Activated T-helper 1 cell treated with anti-CD3 and anti-CD28 coated beads, Interleukin-12 subunit alpha, Interleukin-12 subunit beta, Interleukin-2, Interleukin-4 antibody, amounts not matched to agents 30 ng/mL and 10 ng/mL and 1 ng/mL, durations not matched to agents 14 hours and 24 hours and 36 hours (primary cell): ENCODE measurements at regions not wholly inside any gene's neighbourhood (a gene's known extent, or its start where the extent isn't known, plus 50 kb on each side); places are given as distances from the start of the nearest gene placed in this dataset.

Experiments
- DNase-seq: peaks from one replicate; pipeline ENCODE4 v3.0.0; 2021; ENCODE audit warnings: low spot score
- H3K27ac Mint-ChIP-seq: one replicate; pipeline ENCODE4 v1.8.0; 2021; ENCODE audit warnings: mild to moderate bottlenecking, mixed read lengths
- H3K27me3 Mint-ChIP-seq: one replicate; pipeline ENCODE4 v1.8.0; 2022; ENCODE audit warnings: mild to moderate bottlenecking, moderate library complexity, mixed read lengths; ENCODE audit not compliant: insufficient read depth
- H3K36me3 Mint-ChIP-seq: one replicate; pipeline ENCODE4 v1.8.0; 2021; ENCODE audit warnings: low read depth, mixed read lengths
- H3K4me1 Mint-ChIP-seq: one replicate; pipeline ENCODE4 v1.8.0; 2021; ENCODE audit warnings: low read depth, mixed read lengths
- H3K4me3 Mint-ChIP-seq: one replicate; pipeline ENCODE4 v1.8.0; 2021; ENCODE audit warnings: mild to moderate bottlenecking, moderate library complexity, mixed read lengths
- H3K9me3 Mint-ChIP-seq: one replicate; pipeline ENCODE4 v1.8.0; 2021; ENCODE audit warnings: mixed read lengths
- intact Hi-C: fragments of 100-400 bp; cut with micrococcal nuclease; formaldehyde crosslinking; loops from one replicate; pipeline ENCODE4 v1.15.1; 2024

- Mint-ChIP-seq H3K4me3 (no peak overlapping the region), H3K9me3 (no peaks in the 10 kb centered on the region), H3K27me3 (peaks cover 8% of the 10 kb centered on the region), H3K4me1 (no peaks in the 10 kb centered on the region), H3K36me3 (no peaks in the 10 kb centered on the region), H3K27ac (no peak overlapping the region)
- no peak for DNase-seq
- intact Hi-C loops: no loop called here
These were observed 97.6 kb upstream of the CLMP start for GRCh38 chr11:123292647-123293046.

GRCh38 chr11:123291201-123291869 is 96.3 kb upstream of the CLMP start:
- DNase-seq: no peak

GRCh38 chr11:123286761-123287160 is 91.7 kb upstream of the CLMP start:
- H3K27me3 Mint-ChIP-seq: peaks cover 22% of the 10 kb centered on the region
- no peaks in the 10 kb centered on the region for H3K4me1 Mint-ChIP-seq
- no peaks in the 10 kb centered on the region for H3K36me3 Mint-ChIP-seq
- H3K4me3 Mint-ChIP-seq: no peak overlapping the region
- H3K9me3 Mint-ChIP-seq: no peaks in the 10 kb centered on the region
- intact Hi-C loops: no loop called here
- H3K27ac Mint-ChIP-seq: no peak overlapping the region
- no peak for DNase-seq

More at GRCh38 chr11:123291201-123291869, 96.3 kb upstream of the CLMP start:
- Mint-ChIP-seq H3K27ac (no peak overlapping the region), H3K4me3 (no peak overlapping the region), H3K27me3 (peaks cover 10% of the 10 kb centered on the region), H3K36me3 (no peaks in the 10 kb centered on the region), H3K4me1 (no peaks in the 10 kb centered on the region), H3K9me3 (no peaks in the 10 kb centered on the region)
- intact Hi-C loops: no loop called here

GRCh38 chr11:123286255-123286654 is 91.2 kb upstream of the CLMP start:
- H3K27me3 Mint-ChIP-seq: peaks cover 22% of the 10 kb centered on the region
- intact Hi-C loops: no loop called here
- no peak overlapping the region for H3K27ac Mint-ChIP-seq
- no peaks in the 10 kb centered on the region for H3K36me3 Mint-ChIP-seq
- no peaks in the 10 kb centered on the region for H3K4me1 Mint-ChIP-seq
- H3K9me3 Mint-ChIP-seq: no peaks in the 10 kb centered on the region
- no peak for DNase-seq
- no peak overlapping the region for H3K4me3 Mint-ChIP-seq

- DNase-seq: no peak
- H3K4me1 Mint-ChIP-seq: no peaks in the 10 kb centered on the region
- peaks cover 25% of the 10 kb centered on the region for H3K27me3 Mint-ChIP-seq
- no peak overlapping the region for H3K4me3 Mint-ChIP-seq
- intact Hi-C loops: no loop called here
- no peak overlapping the region for H3K27ac Mint-ChIP-seq
- H3K36me3 Mint-ChIP-seq: no peaks in the 10 kb centered on the region
- no peaks in the 10 kb centered on the region for H3K9me3 Mint-ChIP-seq
These were observed 89.4 kb upstream of the CLMP start for GRCh38 chr11:123284454-123284853.

- no peak overlapping the region for H3K4me3 Mint-ChIP-seq
- H3K27ac Mint-ChIP-seq: no peak overlapping the region
- intact Hi-C loops: no loop called here
- no peaks in the 10 kb centered on the region for H3K9me3 Mint-ChIP-seq
- peaks cover 34% of the 10 kb centered on the region for H3K27me3 Mint-ChIP-seq
- no peaks in the 10 kb centered on the region for H3K4me1 Mint-ChIP-seq
- no peaks in the 10 kb centered on the region for H3K36me3 Mint-ChIP-seq
- no peak for DNase-seq
These were observed 87.5 kb upstream of the CLMP start for GRCh38 chr11:123282597-123282996.

- intact Hi-C loops: no loop called here
- peaks cover 10% of the 10 kb centered on the region for H3K27me3 Mint-ChIP-seq
- H3K9me3 Mint-ChIP-seq: no peaks in the 10 kb centered on the region
- no peaks in the 10 kb centered on the region for H3K4me1 Mint-ChIP-seq
- no peaks in the 10 kb centered on the region for H3K36me3 Mint-ChIP-seq
- H3K27ac Mint-ChIP-seq: no peak overlapping the region
- no peak for DNase-seq
- H3K4me3 Mint-ChIP-seq: no peak overlapping the region
These were observed 78.6 kb upstream of the CLMP start for GRCh38 chr11:123273616-123274015.

- H3K9me3 Mint-ChIP-seq: no peaks in the 10 kb centered on the region
- no peaks in the 10 kb centered on the region for H3K4me1 Mint-ChIP-seq
- H3K27me3 Mint-ChIP-seq: peaks cover 4% of the 10 kb centered on the region
- H3K4me3 Mint-ChIP-seq: no peak overlapping the region
- H3K36me3 Mint-ChIP-seq: no peaks in the 10 kb centered on the region
- intact Hi-C loops: no loop called here
- H3K27ac Mint-ChIP-seq: no peak overlapping the region
- DNase-seq: no peak
These were observed 77.5 kb upstream of the CLMP start for GRCh38 chr11:123272565-123272964.

- H3K4me1 Mint-ChIP-seq: peaks cover 13% of the 10 kb centered on the region
- H3K9me3 Mint-ChIP-seq: no peaks in the 10 kb centered on the region
- intact Hi-C loops: no loop called here
- H3K27me3 Mint-ChIP-seq: peaks cover 11% of the 10 kb centered on the region
- H3K36me3 Mint-ChIP-seq: no peaks in the 10 kb centered on the region
- no peak for DNase-seq
- no peak overlapping the region for H3K4me3 Mint-ChIP-seq
- H3K27ac Mint-ChIP-seq: no peak overlapping the region
These were observed 73.1 kb upstream of the CLMP start for GRCh38 chr11:123268156-123268555.

- Mint-ChIP-seq H3K27ac (no peak overlapping the region), H3K36me3 (no peaks in the 10 kb centered on the region), H3K4me3 (no peak overlapping the region), H3K27me3 (peaks cover 9% of the 10 kb centered on the region), H3K9me3 (no peaks in the 10 kb centered on the region), H3K4me1 (peaks cover 22% of the 10 kb centered on the region)
- no peak for DNase-seq
- intact Hi-C loops: no loop called here
These were observed 70.9 kb upstream of the CLMP start for GRCh38 chr11:123265951-123266350.

- H3K36me3 Mint-ChIP-seq: no peaks in the 10 kb centered on the region
- no peak for DNase-seq
- intact Hi-C loops: no loop called here
- no peak overlapping the region for H3K27ac Mint-ChIP-seq
- H3K9me3 Mint-ChIP-seq: peaks cover under 1% of the 10 kb centered on the region
- H3K4me1 Mint-ChIP-seq: peaks cover 22% of the 10 kb centered on the region
- peaks cover 12% of the 10 kb centered on the region for H3K27me3 Mint-ChIP-seq
- no peak overlapping the region for H3K4me3 Mint-ChIP-seq
These were observed 69.4 kb upstream of the CLMP start for GRCh38 chr11:123264431-123264780.

GRCh38 chr11:123261345-123262106 is 66.5 kb upstream of the CLMP start:
- Mint-ChIP-seq H3K9me3 (peaks cover 15% of the 10 kb centered on the region), H3K4me1 (peaks cover 22% of the 10 kb centered on the region), H3K36me3 (no peaks in the 10 kb centered on the region), H3K27me3 (peaks cover 17% of the 10 kb centered on the region), H3K27ac (no peak overlapping the region), H3K4me3 (no peak overlapping the region)
- intact Hi-C loops: loop anchor here (1.0 kb wide), 1 partner anchor 150 kb away; no protein-coding TSS in a partner anchor
- DNase-seq: peak; percentile 59

GRCh38 chr11:123260511-123261211 is 65.6 kb upstream of the CLMP start:
- intact Hi-C loops: loop anchor here (1.0 kb wide), 1 partner anchor 149 kb away; no protein-coding TSS in a partner anchor

More at GRCh38 chr11:123260511-123261211, 65.6 kb upstream of the CLMP start:
- no peak overlapping the region for H3K27ac Mint-ChIP-seq
- no peaks in the 10 kb centered on the region for H3K36me3 Mint-ChIP-seq
- H3K27me3 Mint-ChIP-seq: peaks cover 17% of the 10 kb centered on the region
- no peak for DNase-seq
- no peak overlapping the region for H3K4me3 Mint-ChIP-seq
- H3K4me1 Mint-ChIP-seq: peaks cover 22% of the 10 kb centered on the region
- peaks cover 15% of the 10 kb centered on the region for H3K9me3 Mint-ChIP-seq
